SK-N-SH (cell line): ENCODE measurements at regions not wholly inside any gene's neighbourhood (a gene's known extent, or its start where the extent isn't known, plus 50 kb on each side); places are given as distances from the start of the nearest gene placed in this dataset.

Experiments
- CTCF ChIP-seq: fragments of 200-600 bp; sonication (generic); IDR thresholded peaks from 2 replicates; pipeline ENCODE4 v1.6.1; 2017; ENCODE audit warnings: antibody characterized with exemption, mild to moderate bottlenecking, moderate library complexity
- POLR2AphosphoS5 ChIP-seq: IDR thresholded peaks from 2 replicates; pipeline ENCODE4 v1.6.1; 2012; ENCODE audit warnings: low read depth, low read length
- RCOR1 ChIP-seq: fragments of 150-350 bp; IDR thresholded peaks from 2 replicates; pipeline ENCODE4 v1.6.1; 2017; ENCODE audit warnings: antibody characterized with exemption, low read length

- TF ChIP-seq RCOR1 (no peak), POLR2AphosphoS5 (no peak), CTCF (no peak)
Measured at GRCh38 chr5:61234019-61234418, 71.8 kb upstream of the SMIM15 start.
